Common myeloid progenitor, CD34-positive (primary cell): ENCODE measurements at regions not wholly inside any gene's neighbourhood (a gene's known extent, or its start where the extent isn't known, plus 50 kb on each side); places are given as distances from the start of the nearest gene placed in this dataset.

Experiments used
- CTCF ChIA-PET: fragments of 350-600 bp; sonication (Branson Sonifier 250); formaldehyde crosslinking; loops from one replicate; lab custom pipeline; 2021; ENCODE audit warnings: antibody characterized with exemption; lab: Charles Lee
- POLR2A ChIA-PET: fragments of 350-600 bp; sonication (Branson Sonifier 250); formaldehyde crosslinking; loops from one replicate; lab custom pipeline; 2021; ENCODE audit warnings: antibody characterized with exemption; lab: Charles Lee
- DNase-seq, 3 donors: peaks; one replicate each; pipeline versions ENCODE4 v3.0.0 to v3.0.0-alpha.2; 2013
- H3K27ac ChIP-seq, 2 experiments: 1 replicate in 1 of 2; 2 replicates in 1 of 2; pipeline ENCODE4 v1.7.0; 2013; ENCODE audit warnings: inconsistent platforms in 2 of 2, low read length in 2 of 2, mild to moderate bottlenecking in 2 of 2, low read depth in 1 of 2, moderate library complexity in 1 of 2; ENCODE audit not compliant: severe bottlenecking in 2 of 2, insufficient read depth in 1 of 2, poor library complexity in 1 of 2
- H3K27me3 ChIP-seq, 5 experiments: replicated peaks in 2 of 5; 1 replicate in 3 of 5; 2 replicates in 2 of 5; pipeline versions ENCODE4 v1.6.1 to v1.7.0; 2013; ENCODE audit warnings: low read length in 4 of 5, mild to moderate bottlenecking in 2 of 5, moderate library complexity in 2 of 5, inconsistent platforms in 1 of 5; ENCODE audit not compliant: insufficient read depth in 5 of 5, control insufficient read depth in 4 of 5
- H3K36me3 ChIP-seq, 4 experiments: 1 replicate in 2 of 4; 2 replicates in 2 of 4; pipeline versions ENCODE4 v1.6.1 to v1.7.0; 2013; ENCODE audit warnings: low read length in 3 of 4, control low read depth in 1 of 4, mild to moderate bottlenecking in 1 of 4; ENCODE audit not compliant: control insufficient read depth in 4 of 4, insufficient read depth in 4 of 4
- H3K4me1 ChIP-seq, 4 experiments: 1 replicate in 3 of 4; 2 replicates in 1 of 4; pipeline versions ENCODE4 v1.6.1 to v1.7.1; 2013; ENCODE audit warnings: low read length in 3 of 4, mild to moderate bottlenecking in 3 of 4, control low read depth in 1 of 4, inconsistent platforms in 1 of 4, moderate library complexity in 1 of 4; ENCODE audit not compliant: control insufficient read depth in 4 of 4, insufficient read depth in 4 of 4; ENCODE audit errors: control extremely low read depth in 1 of 4
- H3K4me3 ChIP-seq, 7 experiments: 1 replicate in 4 of 7; 2 replicates in 3 of 7; pipeline versions ENCODE4 v1.5.1 to v1.7.0; 2013; ENCODE audit warnings: mild to moderate bottlenecking in 7 of 7, low read length in 6 of 7, moderate library complexity in 6 of 7, inconsistent platforms in 2 of 7, low read depth in 2 of 7, control low read depth in 1 of 7; ENCODE audit not compliant: insufficient read depth in 4 of 7, control insufficient read depth in 1 of 7; ENCODE audit errors: extremely low read depth in 1 of 7
- H3K9me3 ChIP-seq, 5 experiments: 1 replicate in 4 of 5; 2 replicates in 1 of 5; pipeline versions ENCODE4 v1.6.1 to v1.7.1; 2013; ENCODE audit warnings: low read length in 4 of 5, mild to moderate bottlenecking in 2 of 5, inconsistent platforms in 1 of 5, low read depth in 1 of 5, moderate library complexity in 1 of 5; ENCODE audit not compliant: control insufficient read depth in 4 of 5, insufficient read depth in 2 of 5; ENCODE audit errors: control extremely low read depth in 1 of 5
- WGBS: methylation state at CpG from one replicate; pipeline ENCODE4 v1.1.5; 2013; ENCODE audit not compliant: insufficient coverage; 5-methylcytosine and 5-hydroxymethylcytosine counted together

GRCh38 chr2:75367401-75367800 is 168.1 kb upstream of the TACR1 start:
- Histone ChIP-seq H3K27me3 (no peaks in the 10 kb centered on the region), H3K36me3 (no peaks in the 10 kb centered on the region), H3K27ac (no peak overlapping the region), H3K4me3 (no peak overlapping the region), H3K4me1 (no peaks in the 10 kb centered on the region), H3K9me3 (peaks cover 0 to 1% (median 0%) of the 10 kb centered on the region in 5 experiments)
- POLR2A ChIA-PET: no interaction called here
- WGBS: no CpG with 5 or more reads among the region's 1 CpG
- CTCF ChIA-PET: interaction anchor here (1.0 kb wide), 1 partner anchor 10 kb away, joined by 6 read pairs; no protein-coding TSS in a partner anchor
- DNase-seq: no peak

GRCh38 chr2:75361486-75361885 is 162.2 kb upstream of the TACR1 start:
- no peak overlapping the region for H3K27ac ChIP-seq
- DNase-seq: peak; percentile 84 to 96 (median 91)
- no peaks in the 10 kb centered on the region for H3K27me3 ChIP-seq
- no peaks in the 10 kb centered on the region for H3K36me3 ChIP-seq
- POLR2A ChIA-PET: no interaction called here
- H3K4me3 ChIP-seq: no peak overlapping the region
- peaks cover 0 to 2% (median 0%) of the 10 kb centered on the region in 5 experiments for H3K9me3 ChIP-seq
- CTCF ChIA-PET: interaction anchor here (0.9 to 1.8 kb wide), 3 partner anchors 12 to 26 kb away, joined by 3 to 4 read pairs (median 4); no protein-coding TSS in a partner anchor
- H3K4me1 ChIP-seq: peaks cover 11 to 26% (median 13%) of the 10 kb centered on the region in 4 experiments

GRCh38 chr2:75360945-75361344 is 161.6 kb upstream of the TACR1 start:
- Histone ChIP-seq H3K36me3 (no peaks in the 10 kb centered on the region), H3K27ac (no peak overlapping the region), H3K9me3 (peaks cover 0 to 2% (median 0%) of the 10 kb centered on the region in 5 experiments), H3K4me1 (peaks cover 11 to 26% (median 13%) of the 10 kb centered on the region in 4 experiments), H3K27me3 (no peaks in the 10 kb centered on the region), H3K4me3 (no peak overlapping the region)
- 80% methylated on average over 1 of the region's 1 CpG for WGBS
- CTCF ChIA-PET: interaction anchor here (0.9 to 1.1 kb wide), 2 partner anchors 12 to 13 kb away, joined by 3 to 4 read pairs; no protein-coding TSS in a partner anchor
- DNase-seq: peak in 1 of 3 donors; percentile 17
- POLR2A ChIA-PET: no interaction called here

- ChIA-PET CTCF (interaction anchor here (1.1 to 1.5 kb wide), 3 partner anchors 10 to 12 kb away, joined by 3 to 6 read pairs (median 3); no protein-coding TSS in a partner anchor), POLR2A (no interaction called here)
- H3K27ac ChIP-seq: no peak overlapping the region
- no peaks in the 10 kb centered on the region for H3K36me3 ChIP-seq
- H3K27me3 ChIP-seq: no peaks in the 10 kb centered on the region
- H3K9me3 ChIP-seq: peaks cover 0 to 2% (median 0%) of the 10 kb centered on the region in 5 experiments
- no peak overlapping the region for H3K4me3 ChIP-seq
- DNase-seq: peak in 1 of 3 donors; percentile 6
- 80% methylated on average over 1 of the region's 2 CpGs for WGBS
- H3K4me1 ChIP-seq: peaks cover 11 to 21% (median 12%) of the 10 kb centered on the region in 4 experiments
These were observed 157.5 kb upstream of the TACR1 start for GRCh38 chr2:75356865-75357264.

- Histone ChIP-seq H3K4me3 (no peak overlapping the region), H3K9me3 (peaks cover 0 to 2% (median 0%) of the 10 kb centered on the region in 5 experiments), H3K36me3 (no peaks in the 10 kb centered on the region), H3K27ac (no peak overlapping the region), H3K4me1 (no peaks in the 10 kb centered on the region), H3K27me3 (no peaks in the 10 kb centered on the region)
- CTCF ChIA-PET: no interaction called here
- POLR2A ChIA-PET: no interaction called here
- DNase-seq: no peak
These were observed 153.8 kb upstream of the TACR1 start for GRCh38 chr2:75353131-75353530.

GRCh38 chr2:75348307-75348706 is 149.0 kb upstream of the TACR1 start:
- POLR2A ChIA-PET: no interaction called here
- no peak for DNase-seq
- Histone ChIP-seq H3K36me3 (no peaks in the 10 kb centered on the region), H3K27me3 (no peaks in the 10 kb centered on the region), H3K4me1 (no peaks in the 10 kb centered on the region), H3K4me3 (no peak overlapping the region), H3K27ac (no peak overlapping the region), H3K9me3 (peaks cover 0 to 2% (median 0%) of the 10 kb centered on the region in 5 experiments)
- WGBS: 100% methylated on average over 1 of the region's 1 CpG
- CTCF ChIA-PET: no interaction called here

GRCh38 chr2:75344146-75344545 is 144.8 kb upstream of the TACR1 start:
- H3K4me1 ChIP-seq: no peaks in the 10 kb centered on the region
- no peak for DNase-seq
- no peaks in the 10 kb centered on the region for H3K9me3 ChIP-seq
- WGBS: no CpG with 5 or more reads among the region's 1 CpG
- POLR2A ChIA-PET: no interaction called here
- H3K27me3 ChIP-seq: no peaks in the 10 kb centered on the region
- no peaks in the 10 kb centered on the region for H3K36me3 ChIP-seq
- CTCF ChIA-PET: interaction anchor here (0.7 to 1.6 kb wide), 7 partner anchors 11 to 284 kb away, joined by 3 to 4 read pairs (median 3); partner anchors contain the start of gene TACR1
- H3K4me3 ChIP-seq: no peak overlapping the region
- H3K27ac ChIP-seq: no peak overlapping the region
